H9 (cell line): ENCODE measurements at regions not wholly inside any gene's neighbourhood (a gene's known extent, or its start where the extent isn't known, plus 50 kb on each side); places are given as distances from the start of the nearest gene placed in this dataset.

Experiments used
- DNase-seq: peaks from one replicate; pipeline ENCODE4 v3.0.0-alpha.2; 2017
- H2AFZ ChIP-seq: one replicate; pipeline ENCODE4 v1.6.1; 2013; ENCODE audit warnings: mild to moderate bottlenecking, low read length, control low read depth, moderate library complexity
- H2AK5ac ChIP-seq: 2 replicates; pipeline ENCODE4 v1.6.1; 2013; ENCODE audit warnings: low read length, control low read depth, mixed read lengths; ENCODE audit not compliant: insufficient read length
- H2BK120ac ChIP-seq: one replicate; pipeline ENCODE4 v1.6.1; 2013; ENCODE audit warnings: low read depth, mild to moderate bottlenecking, low read length, control low read depth, inconsistent platforms; ENCODE audit not compliant: poor library complexity, severe bottlenecking
- H2BK12ac ChIP-seq: 2 replicates; pipeline ENCODE4 v1.6.1; 2013; ENCODE audit warnings: low read length, control low read depth, mixed read lengths, low read depth; ENCODE audit not compliant: insufficient read length
- H2BK15ac ChIP-seq: 2 replicates; pipeline ENCODE4 v1.6.1; 2013; ENCODE audit warnings: low read depth, low read length, control low read depth
- H2BK20ac ChIP-seq: one replicate; pipeline ENCODE4 v1.6.1; 2013; ENCODE audit warnings: low read depth, mild to moderate bottlenecking, low read length, control low read depth, inconsistent platforms; ENCODE audit not compliant: poor library complexity, severe bottlenecking
- H2BK5ac ChIP-seq: 2 replicates; pipeline ENCODE4 v1.6.1; 2013; ENCODE audit warnings: low read length, control low read depth, mixed read lengths; ENCODE audit not compliant: insufficient read length
- H3K14ac ChIP-seq: 2 replicates; pipeline ENCODE4 v1.6.1; 2013; ENCODE audit warnings: low read length, control low read depth; ENCODE audit not compliant: insufficient read depth
- H3K18ac ChIP-seq: 2 replicates; pipeline ENCODE4 v1.6.1; 2013; ENCODE audit warnings: low read depth, mild to moderate bottlenecking, mixed read lengths, low read length, control low read depth; ENCODE audit not compliant: insufficient read length
- H3K23ac ChIP-seq: 2 replicates; pipeline ENCODE4 v1.6.1; 2013; ENCODE audit warnings: low read length, control low read depth, mixed read lengths, low read depth; ENCODE audit not compliant: insufficient read length
- H3K23me2 ChIP-seq: 2 replicates; pipeline ENCODE4 v1.6.1; 2013; ENCODE audit warnings: low read depth, mild to moderate bottlenecking, mixed read lengths, low read length, control low read depth; ENCODE audit not compliant: insufficient read length, poor library complexity, severe bottlenecking
- H3K27ac ChIP-seq: 2 replicates; pipeline ENCODE4 v1.5.1; 2013; ENCODE audit warnings: low read length, control low read depth, mixed read lengths, low read depth; ENCODE audit not compliant: insufficient read length
- H3K27me3 ChIP-seq: 2 replicates; pipeline ENCODE4 v1.6.1; 2013; ENCODE audit warnings: low read length, control low read depth, inconsistent platforms; ENCODE audit not compliant: insufficient read depth
- H3K4ac ChIP-seq: 2 replicates; pipeline ENCODE4 v1.6.1; 2013; ENCODE audit warnings: low read depth, mild to moderate bottlenecking, control low read depth, inconsistent platforms, low read length, moderate library complexity
- H3K4me1 ChIP-seq: 2 replicates; pipeline ENCODE4 v1.6.1; 2013; ENCODE audit warnings: low read length, control low read depth, inconsistent platforms; ENCODE audit not compliant: insufficient read depth
- H3K4me2 ChIP-seq: 2 replicates; pipeline ENCODE4 v1.6.1; 2013; ENCODE audit warnings: low read length, control low read depth, mixed read lengths; ENCODE audit not compliant: insufficient read length, insufficient read depth
- H3K56ac ChIP-seq: 2 replicates; pipeline ENCODE4 v1.6.1; 2013; ENCODE audit warnings: low read depth, mild to moderate bottlenecking, mixed read lengths, low read length, control low read depth; ENCODE audit not compliant: insufficient read length
- H3K79me1 ChIP-seq: 2 replicates; pipeline ENCODE4 v1.6.1; 2013; ENCODE audit warnings: low read depth, mild to moderate bottlenecking, moderate library complexity, low read length, control low read depth, inconsistent platforms; ENCODE audit not compliant: insufficient read depth, poor library complexity, severe bottlenecking
- H3K79me2 ChIP-seq: 2 replicates; pipeline ENCODE4 v1.6.1; 2013; ENCODE audit warnings: low read length, control low read depth, inconsistent platforms; ENCODE audit not compliant: insufficient read depth
- H3K9ac ChIP-seq: 2 replicates; pipeline ENCODE4 v1.6.1; 2013; ENCODE audit warnings: low read length, control low read depth, mixed read lengths; ENCODE audit not compliant: insufficient read length; ENCODE audit errors: extremely low read depth
- H3K9me3 ChIP-seq: one replicate; pipeline ENCODE4 v1.6.1; 2013; ENCODE audit warnings: low read depth, low read length, inconsistent platforms; ENCODE audit not compliant: control insufficient read depth
- H3T11ph ChIP-seq: one replicate; pipeline ENCODE4 v1.6.1; 2013; ENCODE audit warnings: mild to moderate bottlenecking, low read length, control low read depth, inconsistent platforms
- H4K20me1 ChIP-seq: one replicate; pipeline ENCODE4 v1.6.1; 2013; ENCODE audit not compliant: control insufficient read depth, insufficient read length, insufficient read depth
- H4K5ac ChIP-seq: 2 replicates; pipeline ENCODE4 v1.6.1; 2013; ENCODE audit warnings: low read depth, mild to moderate bottlenecking, mixed read lengths, low read length, control low read depth; ENCODE audit not compliant: insufficient read length
- H4K8ac ChIP-seq: replicated peaks from 2 replicates; pipeline ENCODE4 v1.6.1; 2013; ENCODE audit warnings: low read length, control low read depth, mixed read lengths, low read depth; ENCODE audit not compliant: insufficient read length
- H4K91ac ChIP-seq: 2 replicates; pipeline ENCODE4 v1.6.1; 2013; ENCODE audit warnings: low read depth, mild to moderate bottlenecking, moderate library complexity, mixed read lengths, low read length, control low read depth; ENCODE audit not compliant: insufficient read length
- H3K27ac Mint-ChIP-seq, 3 experiments: 2 replicates in 2 of 3; 3 replicates in 1 of 3; pipeline ENCODE4 v1.8.0; 2020 to 2021; ENCODE audit warnings: mixed read lengths in 3 of 3, mild to moderate bottlenecking in 1 of 3, moderate library complexity in 1 of 3
- H3K27me3 Mint-ChIP-seq: 2 replicates; pipeline ENCODE4 v1.8.0; 2021; ENCODE audit warnings: low read depth, mild to moderate bottlenecking, moderate library complexity, mixed read lengths
- H3K36me3 Mint-ChIP-seq, 3 experiments: 2 replicates in 2 of 3; 3 replicates in 1 of 3; pipeline ENCODE4 v1.8.0; 2020 to 2021; ENCODE audit warnings: low read depth in 3 of 3, mixed read lengths in 3 of 3; ENCODE audit not compliant: insufficient read depth in 1 of 3
- H3K4me1 Mint-ChIP-seq, 2 experiments: 2 replicates each; pipeline ENCODE4 v1.8.0; 2020; ENCODE audit warnings: mixed read lengths in 2 of 2
- H3K4me3 Mint-ChIP-seq, 2 experiments: 2 replicates in 1 of 2; 3 replicates in 1 of 2; pipeline ENCODE4 v1.8.0; 2020 to 2021; ENCODE audit warnings: mild to moderate bottlenecking in 2 of 2, mixed read lengths in 2 of 2, moderate library complexity in 1 of 2
- H3K9me3 Mint-ChIP-seq, 2 experiments: 2 replicates in 1 of 2; 3 replicates in 1 of 2; pipeline ENCODE4 v1.8.0; 2020; ENCODE audit warnings: mild to moderate bottlenecking in 2 of 2, mixed read lengths in 2 of 2, moderate library complexity in 1 of 2
- WGBS: extraction: QIAGEN DNeasy Blood & Tissue Kit; methylation state at CpG from one replicate; pipeline ENCODE4 v1.1.7; 2013; ENCODE audit warnings: missing lambda C conversion rate, low lambda C conversion rate, mixed read lengths; ENCODE audit not compliant: insufficient read length; ENCODE audit errors: extremely low coverage; 5-methylcytosine and 5-hydroxymethylcytosine counted together
- TF ChIP-seq, protein P1 (sequence below): fragments of 200-600 bp; sonication (generic); conservative IDR thresholded peaks from 3 replicates; pipeline ENCODE4 v1.8.0; 2021; ENCODE audit warnings: antibody characterized with exemption, mild to moderate bottlenecking

- no peaks in the 10 kb centered on the region for H3K9me3 ChIP-seq
- H3K79me2 ChIP-seq, result no peaks in the 10 kb centered on the region
- no peak overlapping the region for H2BK120ac ChIP-seq
- no peak overlapping the region for H3K23ac ChIP-seq
- peaks cover 23 to 24% of the 10 kb centered on the region in 2 experiments for H3K9me3 Mint-ChIP-seq
- no peak overlapping the region for H3T11ph ChIP-seq
- no peak overlapping the region for H3K9ac ChIP-seq
- H3K79me1 ChIP-seq, result no peaks in the 10 kb centered on the region
- peaks cover 8 to 10% of the 10 kb centered on the region in 2 experiments for H3K4me1 Mint-ChIP-seq
- no peak overlapping the region for H3K4ac ChIP-seq
- H3K36me3 Mint-ChIP-seq, result peaks cover 7 to 18% (median 16%) of the 10 kb centered on the region in 3 experiments
- H2BK5ac ChIP-seq, result no peak overlapping the region
- no peak overlapping the region for H3K4me3 Mint-ChIP-seq
- no peak overlapping the region for H2BK15ac ChIP-seq
- no peak overlapping the region for H3K27ac ChIP-seq
- H3K23me2 ChIP-seq, result no peaks in the 10 kb centered on the region
- no peaks in the 10 kb centered on the region; the same call in 1 of the 2 replicates for H3K27me3 Mint-ChIP-seq
- no peak for DNase-seq
- TF ChIP-seq, protein P1, sequence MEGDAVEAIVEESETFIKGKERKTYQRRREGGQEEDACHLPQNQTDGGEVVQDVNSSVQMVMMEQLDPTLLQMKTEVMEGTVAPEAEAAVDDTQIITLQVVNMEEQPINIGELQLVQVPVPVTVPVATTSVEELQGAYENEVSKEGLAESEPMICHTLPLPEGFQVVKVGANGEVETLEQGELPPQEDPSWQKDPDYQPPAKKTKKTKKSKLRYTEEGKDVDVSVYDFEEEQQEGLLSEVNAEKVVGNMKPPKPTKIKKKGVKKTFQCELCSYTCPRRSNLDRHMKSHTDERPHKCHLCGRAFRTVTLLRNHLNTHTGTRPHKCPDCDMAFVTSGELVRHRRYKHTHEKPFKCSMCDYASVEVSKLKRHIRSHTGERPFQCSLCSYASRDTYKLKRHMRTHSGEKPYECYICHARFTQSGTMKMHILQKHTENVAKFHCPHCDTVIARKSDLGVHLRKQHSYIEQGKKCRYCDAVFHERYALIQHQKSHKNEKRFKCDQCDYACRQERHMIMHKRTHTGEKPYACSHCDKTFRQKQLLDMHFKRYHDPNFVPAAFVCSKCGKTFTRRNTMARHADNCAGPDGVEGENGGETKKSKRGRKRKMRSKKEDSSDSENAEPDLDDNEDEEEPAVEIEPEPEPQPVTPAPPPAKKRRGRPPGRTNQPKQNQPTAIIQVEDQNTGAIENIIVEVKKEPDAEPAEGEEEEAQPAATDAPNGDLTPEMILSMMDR, result no peak
- H3K14ac ChIP-seq, result no peak overlapping the region
- H4K5ac ChIP-seq, result no peak overlapping the region
- H3K56ac ChIP-seq, result no peak overlapping the region
- H3K4me1 ChIP-seq, result no peaks in the 10 kb centered on the region
- no peak overlapping the region for H3K27ac Mint-ChIP-seq
- H4K20me1 ChIP-seq, result no peaks in the 10 kb centered on the region
- no peak overlapping the region for H3K18ac ChIP-seq
- H4K91ac ChIP-seq, result no peak overlapping the region
- H3K4me2 ChIP-seq, result no peak overlapping the region
- no peak overlapping the region for H2AFZ ChIP-seq
- H2AK5ac ChIP-seq, result no peak overlapping the region
- no peak overlapping the region for H2BK12ac ChIP-seq
- no CpG with 5 or more reads among the region's 1 CpG for WGBS
- no peak overlapping the region for H2BK20ac ChIP-seq
- H4K8ac ChIP-seq, result no peak overlapping the region
- no peaks in the 10 kb centered on the region for H3K27me3 ChIP-seq
Observed at GRCh38 chr4:127311371-127311770, 321.4 kb upstream of the INTU start.
